ENCODE measurements at regions not wholly inside any gene's neighbourhood (a gene's known extent, or its start where the extent isn't known, plus 50 kb on each side); places are given as distances from the start of the nearest gene placed in this dataset.

GRCh38 chr9:1775230-1775629 lies 239.9 kb upstream of the SMARCA2 start:
- H3K36me3 ChIP-seq: no peaks in the 10 kb centered on the region
- no peak overlapping the region for H3K27ac ChIP-seq
- TF ChIP-seq Cebpa-rat (IDR thresholded peaks at IDR 0.05): no peak
- no peak overlapping the region for H3K9ac ChIP-seq
- H3K4me2 ChIP-seq: no peak overlapping the region
- H3K27me3 ChIP-seq: no peaks in the 10 kb centered on the region
- no peaks in the 10 kb centered on the region for H3K4me1 ChIP-seq
- H3K9me3 ChIP-seq: no peaks in the 10 kb centered on the region
- no peak overlapping the region for H3K4me3 ChIP-seq
- H4K20me1 ChIP-seq: no peaks in the 10 kb centered on the region

- no peak overlapping the region for H3K9ac ChIP-seq
- H3K4me3 ChIP-seq: no peak overlapping the region
- H3K9me3 ChIP-seq: no peaks in the 10 kb centered on the region
- no peak overlapping the region for H3K4me2 ChIP-seq
- H3K27me3 ChIP-seq: no peaks in the 10 kb centered on the region
- no peak overlapping the region for H3K27ac ChIP-seq
- H3K4me1 ChIP-seq: no peaks in the 10 kb centered on the region
- TF ChIP-seq Cebpa-rat (IDR thresholded peaks at IDR 0.05): no peak
- no peaks in the 10 kb centered on the region for H4K20me1 ChIP-seq
- no peaks in the 10 kb centered on the region for H3K36me3 ChIP-seq
Measured at GRCh38 chr9:1776668-1777067, 238.5 kb upstream of the SMARCA2 start.

- Histone ChIP-seq H3K4me1 (no peaks in the 10 kb centered on the region), H3K36me3 (no peaks in the 10 kb centered on the region), H3K9me3 (no peaks in the 10 kb centered on the region), H4K20me1 (no peaks in the 10 kb centered on the region), H3K4me3 (no peak overlapping the region), H3K27me3 (no peaks in the 10 kb centered on the region), H3K9ac (no peak overlapping the region), H3K27ac (no peak overlapping the region), H3K4me2 (no peak overlapping the region)
- no peak for TF ChIP-seq Cebpa-rat (IDR thresholded peaks at IDR 0.05)
Measured at GRCh38 chr9:1791191-1791590, 224.0 kb upstream of the SMARCA2 start.

GRCh38 chr9:1794547-1795270 lies 220.4 kb upstream of the SMARCA2 start:
- Histone ChIP-seq H3K27me3 (no peaks in the 10 kb centered on the region), H3K9ac (no peak overlapping the region)

GRCh38 chr9:1804128-1804865 lies 210.8 kb upstream of the SMARCA2 start:
- TF ChIP-seq Cebpa-rat (IDR thresholded peaks at IDR 0.05): no peak

More at GRCh38 chr9:1794547-1795270, 220.4 kb upstream of the SMARCA2 start:
- H3K36me3 ChIP-seq: no peaks in the 10 kb centered on the region
- no peaks in the 10 kb centered on the region for H4K20me1 ChIP-seq
- H3K9me3 ChIP-seq: no peaks in the 10 kb centered on the region
- no peak overlapping the region for H3K4me3 ChIP-seq
- no peak overlapping the region for H3K4me2 ChIP-seq
- H3K27ac ChIP-seq: no peak overlapping the region
- TF ChIP-seq Cebpa-rat (IDR thresholded peaks at IDR 0.05): no peak
- no peaks in the 10 kb centered on the region for H3K4me1 ChIP-seq

GRCh38 chr9:1829719-1830118 lies 185.4 kb upstream of the SMARCA2 start:
- no peaks in the 10 kb centered on the region for H3K36me3 ChIP-seq
- no peaks in the 10 kb centered on the region for H3K4me1 ChIP-seq
- H3K4me2 ChIP-seq: no peak overlapping the region
- no peaks in the 10 kb centered on the region for H3K9me3 ChIP-seq
- no peaks in the 10 kb centered on the region for H3K27me3 ChIP-seq
- no peak overlapping the region for H3K9ac ChIP-seq
- no peaks in the 10 kb centered on the region for H4K20me1 ChIP-seq
- H3K4me3 ChIP-seq: no peak overlapping the region
- TF ChIP-seq Cebpa-rat (IDR thresholded peaks at IDR 0.05): no peak
- H3K27ac ChIP-seq: no peak overlapping the region

More at GRCh38 chr9:1804128-1804865, 210.8 kb upstream of the SMARCA2 start:
- Histone ChIP-seq H3K4me1 (no peaks in the 10 kb centered on the region), H4K20me1 (no peaks in the 10 kb centered on the region), H3K9me3 (no peaks in the 10 kb centered on the region), H3K27me3 (no peaks in the 10 kb centered on the region), H3K9ac (no peak overlapping the region), H3K27ac (no peak overlapping the region), H3K36me3 (no peaks in the 10 kb centered on the region), H3K4me3 (no peak overlapping the region), H3K4me2 (no peak overlapping the region)

- no peaks in the 10 kb centered on the region for H3K9me3 ChIP-seq
- no peak overlapping the region for H3K4me2 ChIP-seq
- H3K27me3 ChIP-seq: no peaks in the 10 kb centered on the region
- H3K36me3 ChIP-seq: no peaks in the 10 kb centered on the region
- no peaks in the 10 kb centered on the region for H3K4me1 ChIP-seq
- H4K20me1 ChIP-seq: no peaks in the 10 kb centered on the region
- no peak for TF ChIP-seq Cebpa-rat (IDR thresholded peaks at IDR 0.05)
- no peak overlapping the region for H3K9ac ChIP-seq
- H3K4me3 ChIP-seq: no peak overlapping the region
- H3K27ac ChIP-seq: no peak overlapping the region
Measured at GRCh38 chr9:1832960-1833359, 182.2 kb upstream of the SMARCA2 start.

GRCh38 chr9:1837453-1838084 lies 177.6 kb upstream of the SMARCA2 start:
- Histone ChIP-seq H3K4me1 (no peaks in the 10 kb centered on the region), H3K4me3 (no peak overlapping the region), H3K27me3 (no peaks in the 10 kb centered on the region), H3K9ac (no peak overlapping the region), H3K9me3 (no peaks in the 10 kb centered on the region), H3K27ac (no peak overlapping the region), H4K20me1 (no peaks in the 10 kb centered on the region), H3K4me2 (no peak overlapping the region), H3K36me3 (no peaks in the 10 kb centered on the region)
- TF ChIP-seq Cebpa-rat (IDR thresholded peaks at IDR 0.05): no peak

- H3K9ac ChIP-seq: no peak overlapping the region
- H3K4me2 ChIP-seq: no peak overlapping the region
- no peaks in the 10 kb centered on the region for H3K4me1 ChIP-seq
- no peaks in the 10 kb centered on the region for H4K20me1 ChIP-seq
- no peaks in the 10 kb centered on the region for H3K36me3 ChIP-seq
- no peaks in the 10 kb centered on the region for H3K9me3 ChIP-seq
- H3K4me3 ChIP-seq: no peak overlapping the region
- no peaks in the 10 kb centered on the region for H3K27me3 ChIP-seq
- no peak for TF ChIP-seq Cebpa-rat (IDR thresholded peaks at IDR 0.05)
- H3K27ac ChIP-seq: no peak overlapping the region
Measured at GRCh38 chr9:1839909-1840308, 175.2 kb upstream of the SMARCA2 start.

- Histone ChIP-seq H3K36me3 (no peaks in the 10 kb centered on the region), H3K9ac (no peak overlapping the region), H3K27me3 (no peaks in the 10 kb centered on the region), H3K9me3 (no peaks in the 10 kb centered on the region), H3K4me1 (0 out of 2 replicates have a peak, but pooled peaks cover 4% of the 10 kb centered on the region), H3K4me3 (no peak overlapping the region), H3K4me2 (no peak overlapping the region), H4K20me1 (no peaks in the 10 kb centered on the region), H3K27ac (no peak overlapping the region)
- TF ChIP-seq Cebpa-rat (IDR thresholded peaks at IDR 0.05): no peak
Measured at GRCh38 chr9:1845425-1845824, 169.7 kb upstream of the SMARCA2 start.
